ENCODE measurements at regions not wholly inside any gene's neighbourhood (a gene's known extent, or its start where the extent isn't known, plus 50 kb on each side); places are given as distances from the start of the nearest gene placed in this dataset.

GRCh38 chr14:61191733-61192132 is 89.4 kb downstream of the TMEM30B start:
- no peak overlapping the region for H2AFZ ChIP-seq
- WGBS, 2 experiments (ENCODE audit: low coverage in 1 of 2, low lambda C conversion rate in 2 of 2, missing lambda C conversion rate in 2 of 2) = 92 to 97% methylated on average over 1 of the region's 1 CpG
- no peaks in the 10 kb centered on the region for H3K36me3 ChIP-seq (ENCODE audit: low read depth)
- H3F3A ChIP-seq (ENCODE audit: insufficient read depth) = peaks cover 19% of the 10 kb centered on the region
- no peaks in the 10 kb centered on the region for H3K27me3 ChIP-seq (replicated peaks; ENCODE audit: insufficient read depth)
- H3K79me2 ChIP-seq (ENCODE audit: insufficient read depth) = no peaks in the 10 kb centered on the region
- no peak overlapping the region for H3K4me3 ChIP-seq
- no peaks in the 10 kb centered on the region for H3K9me2 ChIP-seq (ENCODE audit: insufficient read depth)
- H3K9ac ChIP-seq = no peak overlapping the region
- H3K9me3 ChIP-seq (ENCODE audit: low read depth) = no peaks in the 10 kb centered on the region
- in situ Hi-C loops (cut with MboI) = no loop called here
- no peak for DNase-seq
- H4K20me1 ChIP-seq (ENCODE audit: insufficient read depth) = no peaks in the 10 kb centered on the region
- H3K27ac ChIP-seq = no peak overlapping the region
- TF ChIP-seq EZH2phosphoT487 (IDR thresholded peaks at IDR 0.05; ENCODE audit: insufficient read depth, low read depth) (no peak), EZH2 (IDR thresholded peaks at IDR 0.05; ENCODE audit: insufficient read depth, poor library complexity, severe bottlenecking) (no peak)
- H3K4me1 ChIP-seq (ENCODE audit: insufficient read depth) = peaks cover 19% of the 10 kb centered on the region
- H3K4me2 ChIP-seq (ENCODE audit: unreplicated experiment) = no peak overlapping the region

DNA sequence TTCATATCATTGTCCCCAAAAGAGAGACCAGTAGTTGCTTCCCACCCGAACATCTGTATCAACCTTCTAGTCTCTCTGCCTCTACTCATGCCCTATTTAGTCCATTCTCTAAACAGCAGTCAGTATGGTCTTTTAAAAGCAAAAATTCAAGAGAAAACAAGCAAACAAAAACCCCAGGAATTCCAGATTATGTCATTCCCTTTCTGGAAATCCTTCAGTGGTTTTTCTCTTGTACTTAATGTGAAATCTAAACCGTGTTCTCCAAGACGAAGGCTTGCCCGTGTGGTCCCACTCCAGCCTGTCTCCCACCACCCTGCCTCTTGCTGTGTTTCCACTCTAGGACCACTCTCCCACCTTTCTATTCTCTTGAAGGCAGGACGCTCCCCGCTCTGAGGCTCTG is 90.8 kb downstream of the TMEM30B start:
- in situ Hi-C loops (cut with MboI) = no loop called here
- H3K4me2 ChIP-seq (ENCODE audit: unreplicated experiment) = no peak overlapping the region
- H3K9me3 ChIP-seq (ENCODE audit: low read depth) = no peaks in the 10 kb centered on the region
- no peaks in the 10 kb centered on the region for H3K36me3 ChIP-seq (ENCODE audit: low read depth)
- no peaks in the 10 kb centered on the region for H3K79me2 ChIP-seq (ENCODE audit: insufficient read depth)
- TF ChIP-seq EZH2 (IDR thresholded peaks at IDR 0.05; ENCODE audit: insufficient read depth, poor library complexity, severe bottlenecking) (no peak), EZH2phosphoT487 (IDR thresholded peaks at IDR 0.05; ENCODE audit: insufficient read depth, low read depth) (no peak)
- H3F3A ChIP-seq (ENCODE audit: insufficient read depth) = peaks cover 19% of the 10 kb centered on the region
- peaks cover 19% of the 10 kb centered on the region for H3K4me1 ChIP-seq (ENCODE audit: insufficient read depth)
- 0 out of 2 replicates have a peak overlapping the region, but pooled peaks have one; percentile 10 for H2AFZ ChIP-seq
- DNase-seq = no peak
- no peaks in the 10 kb centered on the region for H4K20me1 ChIP-seq (ENCODE audit: insufficient read depth)
- no peak overlapping the region for H3K27ac ChIP-seq
- H3K9ac ChIP-seq = no peak overlapping the region
- no peak overlapping the region for H3K4me3 ChIP-seq
- no peaks in the 10 kb centered on the region for H3K9me2 ChIP-seq (ENCODE audit: insufficient read depth)
- H3K27me3 ChIP-seq (replicated peaks; ENCODE audit: insufficient read depth) = no peaks in the 10 kb centered on the region
- WGBS, 2 experiments (ENCODE audit: low coverage in 1 of 2, low lambda C conversion rate in 2 of 2, missing lambda C conversion rate in 2 of 2) = 59 to 66% methylated on average over 6 of the region's 6 CpGs

GRCh38 chr14:61188978-61189808 is 91.9 kb downstream of the TMEM30B start:
- Histone ChIP-seq H3K4me3 (peak overlapping the region; percentile 79), H3K79me2 (ENCODE audit: insufficient read depth) (no peaks in the 10 kb centered on the region), H3K9me2 (ENCODE audit: insufficient read depth) (no peaks in the 10 kb centered on the region), H3K4me1 (ENCODE audit: insufficient read depth) (peaks cover 27% of the 10 kb centered on the region), H3K4me2 (ENCODE audit: unreplicated experiment) (peak overlapping the region; percentile 83), H3K27ac (peak overlapping the region; percentile 70), H2AFZ (peak overlapping the region; percentile 94), H3F3A (ENCODE audit: insufficient read depth) (peaks cover 30% of the 10 kb centered on the region), H3K27me3 (replicated peaks; ENCODE audit: insufficient read depth) (no peaks in the 10 kb centered on the region), H3K36me3 (ENCODE audit: low read depth) (no peaks in the 10 kb centered on the region), H3K9me3 (ENCODE audit: low read depth) (no peaks in the 10 kb centered on the region), H3K9ac (peak overlapping the region; percentile 87), H4K20me1 (ENCODE audit: insufficient read depth) (no peaks in the 10 kb centered on the region)
- in situ Hi-C loops (cut with MboI) = no loop called here
- WGBS, 2 experiments (ENCODE audit: low coverage in 1 of 2, low lambda C conversion rate in 2 of 2, missing lambda C conversion rate in 2 of 2) = 7% methylated on average over 27 of the region's 27 CpGs
- TF ChIP-seq EZH2phosphoT487 (IDR thresholded peaks at IDR 0.05; ENCODE audit: insufficient read depth, low read depth) = no peak
- TF ChIP-seq EZH2 (IDR thresholded peaks at IDR 0.05; ENCODE audit: insufficient read depth, poor library complexity, severe bottlenecking) = no peak
- peak; percentile 91 for DNase-seq

DNA sequence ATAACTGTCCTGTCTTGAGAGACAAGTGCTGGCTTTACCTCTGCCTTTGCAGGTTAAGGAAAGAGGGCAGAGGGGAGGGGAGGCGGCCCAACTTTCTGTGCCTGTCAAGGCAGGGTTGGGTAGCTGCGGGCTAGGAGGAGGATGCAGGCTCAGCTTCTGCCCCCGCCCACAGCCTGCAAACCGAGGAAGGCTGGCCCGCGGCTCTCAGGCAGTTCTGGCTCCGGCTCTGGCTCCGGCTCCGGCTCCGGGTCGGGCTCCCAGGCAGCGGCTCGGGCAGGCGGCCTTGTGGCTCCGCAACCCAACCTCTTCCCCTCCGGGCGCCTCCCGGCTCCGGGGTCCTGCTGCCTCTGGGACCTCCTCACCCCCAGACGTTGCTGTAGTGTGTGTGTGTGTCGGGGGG is 92.9 kb downstream of the TMEM30B start:
- H3K4me1 ChIP-seq (ENCODE audit: insufficient read depth) = peaks cover 33% of the 10 kb centered on the region
- no peaks in the 10 kb centered on the region for H3K36me3 ChIP-seq (ENCODE audit: low read depth)
- no peaks in the 10 kb centered on the region for H3K9me2 ChIP-seq (ENCODE audit: insufficient read depth)
- peak overlapping the region; percentile 79 for H3K4me3 ChIP-seq
- no peak for TF ChIP-seq EZH2 (IDR thresholded peaks at IDR 0.05; ENCODE audit: insufficient read depth, poor library complexity, severe bottlenecking)
- TF ChIP-seq EZH2phosphoT487 (IDR thresholded peaks at IDR 0.05; ENCODE audit: insufficient read depth, low read depth) = no peak
- H3F3A ChIP-seq (ENCODE audit: insufficient read depth) = peaks cover 34% of the 10 kb centered on the region
- no peaks in the 10 kb centered on the region for H3K27me3 ChIP-seq (replicated peaks; ENCODE audit: insufficient read depth)
- peak; percentile 73 for DNase-seq
- peak overlapping the region; percentile 83 for H3K4me2 ChIP-seq (ENCODE audit: unreplicated experiment)
- peak overlapping the region; percentile 94; the same call in 1 of the 2 replicates for H2AFZ ChIP-seq
- 10 to 13% methylated on average over 16 to 17 of the region's 21 CpGs for WGBS, 2 experiments (ENCODE audit: low coverage in 1 of 2, low lambda C conversion rate in 2 of 2, missing lambda C conversion rate in 2 of 2)
- peak overlapping the region; percentile 87 for H3K9ac ChIP-seq
- no peak overlapping the region for H3K27ac ChIP-seq
- no peaks in the 10 kb centered on the region for H4K20me1 ChIP-seq (ENCODE audit: insufficient read depth)
- H3K9me3 ChIP-seq (ENCODE audit: low read depth) = no peaks in the 10 kb centered on the region
- H3K79me2 ChIP-seq (ENCODE audit: insufficient read depth) = no peaks in the 10 kb centered on the region
- in situ Hi-C loops (cut with MboI) = no loop called here

All from GM23248 (cell line).